DMS53 (cell line): ENCODE measurements at regions not wholly inside any gene's neighbourhood (a gene's known extent, or its start where the extent isn't known, plus 50 kb on each side); places are given as distances from the start of the nearest gene placed in this dataset.
A peak's percentile ranks its signal among the peaks of the same experiment; 100 is the strongest.

Source experiments
- DNase-seq: peaks from one replicate; lab custom pipeline; 2025; lab: John Stamatoyannopoulos, UW

GRCh38 chr6:147133669-147134068 lies 70.5 kb upstream of the STXBP5 start:
- no peak for DNase-seq

- DNase-seq = peak; percentile 23
These were observed 69.0 kb upstream of the STXBP5 start for GRCh38 chr6:147135211-147135681.

- no peak for DNase-seq
These were observed 68.2 kb upstream of the STXBP5 start for GRCh38 chr6:147136057-147136456.

- no peak for DNase-seq
These were observed 66.2 kb upstream of the STXBP5 start for GRCh38 chr6:147137986-147138385.

GRCh38 chr6:147138835-147139234 lies 65.4 kb upstream of the STXBP5 start:
- no peak for DNase-seq

- DNase-seq = peak; percentile 74
These were observed 62.4 kb upstream of the STXBP5 start for GRCh38 chr6:147141711-147142308.

GRCh38 chr6:147142684-147143245 lies 61.5 kb upstream of the STXBP5 start:
- DNase-seq = no peak

- no peak for DNase-seq
These were observed 55.1 kb upstream of the STXBP5 start for GRCh38 chr6:147149092-147149491.

GRCh38 chr6:147149826-147150225 lies 54.4 kb upstream of the STXBP5 start:
- DNase-seq = no peak

- no peak for DNase-seq
These were observed 53.9 kb upstream of the STXBP5 start for GRCh38 chr6:147150293-147150692.
